Frontal cortex (tissue), 3 donors: ENCODE measurements at regions not wholly inside any gene's neighbourhood (a gene's known extent, or its start where the extent isn't known, plus 50 kb on each side); places are given as distances from the start of the nearest gene placed in this dataset.
A peak's percentile ranks its signal among the peaks of the same experiment; 100 is the strongest.

Source experiments
- DNase-seq, 2 donors: peaks; one replicate each; pipeline ENCODE4 v3.0.0; 2012; ENCODE audit warnings: low spot score in 2 of 2
- FAIRE-seq: peaks from 2 replicates; lab custom pipeline; 2012; peaks lifted over from hg19 to GRCh38; lab: Jason Lieb, UNC
- donor health status: control.
- donor health status: control.
- donor health status: control.

DNA sequence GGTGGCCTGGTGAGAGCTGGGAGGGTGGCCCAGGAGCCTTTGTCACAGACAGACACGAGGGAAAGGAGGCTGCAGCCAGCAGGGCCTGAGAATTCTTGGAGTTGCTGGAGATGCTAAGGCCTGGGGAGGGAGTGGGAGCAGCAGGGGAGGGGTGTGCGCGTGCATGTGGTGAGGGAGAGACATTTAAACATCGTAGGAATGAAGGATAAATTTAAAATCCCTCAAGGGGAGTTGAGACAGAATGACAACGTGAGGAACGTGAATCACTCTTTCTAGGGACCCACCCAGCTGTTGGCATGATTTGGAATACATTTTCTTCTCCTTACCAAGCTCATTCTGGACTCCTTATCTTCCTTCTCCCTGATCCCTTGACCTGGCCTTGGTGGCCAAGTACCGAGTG is 73.3 kb upstream of the CACNA1E start:
- FAIRE-seq (no peak), DNase-seq (no peak)

DNA sequence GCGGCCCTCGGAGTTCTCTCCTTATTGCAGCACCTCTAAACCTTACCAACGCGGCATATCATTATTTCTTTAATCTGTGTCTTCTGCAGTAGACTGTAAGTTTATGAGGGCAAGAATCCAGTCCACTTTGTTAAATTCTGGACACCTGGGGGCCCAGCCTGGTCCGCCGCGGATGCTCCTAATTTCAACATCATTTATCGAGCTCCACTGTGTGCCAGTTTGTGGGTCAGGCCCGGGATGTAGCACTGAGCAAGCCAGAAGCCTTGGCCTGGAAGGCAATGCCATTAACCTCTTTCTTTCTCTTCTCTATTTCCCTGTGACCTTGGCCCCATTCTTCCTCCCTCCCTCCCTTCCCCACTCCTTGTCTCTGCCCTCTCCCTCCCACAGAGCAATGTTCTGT is 70.6 kb upstream of the CACNA1E start:
- FAIRE-seq (no peak), DNase-seq (no peak)

DNA sequence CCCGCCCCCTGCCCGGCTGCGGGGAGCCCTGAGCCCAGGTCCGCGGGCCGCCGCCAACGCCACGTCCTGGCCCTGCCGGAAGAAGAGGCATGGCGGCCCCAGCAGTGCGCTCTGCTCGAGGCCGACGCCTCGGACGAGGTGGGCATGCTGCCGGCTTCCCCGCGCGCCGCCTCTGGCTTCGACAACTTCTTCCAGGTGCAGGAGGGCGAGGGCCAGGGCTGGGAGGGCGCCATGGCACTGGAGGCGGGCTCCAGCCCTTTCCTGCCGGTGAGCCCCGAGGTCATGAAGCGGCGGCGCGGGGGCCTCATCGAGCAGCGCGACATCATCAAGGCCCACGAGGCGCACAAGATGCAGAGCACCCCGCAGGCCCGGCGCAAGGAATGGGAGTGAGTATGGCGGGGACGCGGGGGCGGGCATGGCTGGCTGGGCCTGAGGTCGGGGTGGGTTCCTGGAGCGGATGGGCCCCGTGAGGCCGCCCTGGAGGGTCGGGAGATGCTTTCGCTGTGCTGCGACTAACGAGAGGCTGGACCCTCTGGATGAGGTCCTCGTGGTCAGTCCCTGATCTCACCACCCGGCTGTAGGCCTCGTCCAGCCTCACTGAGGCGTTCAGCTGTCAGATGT is 70.0 kb upstream of the CACNA1E start:
- no peak for FAIRE-seq
- DNase-seq, result no peak

GRCh38 chr1:181413836-181414235 is 69.5 kb upstream of the CACNA1E start:
- FAIRE-seq (no peak), DNase-seq (no peak)

DNA sequence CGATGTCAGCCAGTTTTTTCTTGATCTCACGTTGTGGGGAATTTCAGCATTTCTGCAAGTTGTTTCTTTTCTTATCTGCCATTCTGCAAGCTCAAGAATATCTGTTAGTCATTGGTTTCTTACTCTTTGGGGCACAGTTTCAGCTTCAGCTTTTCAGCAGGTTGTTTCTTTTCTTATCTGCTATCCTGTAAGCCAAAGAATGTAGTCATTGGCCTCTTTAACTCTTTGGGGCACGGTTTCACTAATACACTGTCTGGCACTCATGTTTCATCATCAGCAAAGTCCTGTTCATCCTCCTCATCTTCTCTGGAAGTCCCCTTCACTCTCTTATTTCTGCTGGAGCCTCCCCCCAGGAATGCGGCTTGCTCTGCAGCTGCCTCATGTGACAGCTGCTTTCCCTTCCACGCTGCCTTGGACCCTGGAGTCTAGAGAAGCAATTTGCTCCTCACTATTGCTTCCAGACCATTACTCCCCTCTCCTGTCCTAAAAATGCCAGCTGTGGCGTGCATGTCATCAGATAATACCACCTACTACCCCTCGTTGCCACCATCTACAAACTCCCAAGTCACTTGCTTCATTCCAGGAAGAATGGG is 67.0 kb upstream of the CACNA1E start:
- DNase-seq, result no peak
- no peak for FAIRE-seq

DNA sequence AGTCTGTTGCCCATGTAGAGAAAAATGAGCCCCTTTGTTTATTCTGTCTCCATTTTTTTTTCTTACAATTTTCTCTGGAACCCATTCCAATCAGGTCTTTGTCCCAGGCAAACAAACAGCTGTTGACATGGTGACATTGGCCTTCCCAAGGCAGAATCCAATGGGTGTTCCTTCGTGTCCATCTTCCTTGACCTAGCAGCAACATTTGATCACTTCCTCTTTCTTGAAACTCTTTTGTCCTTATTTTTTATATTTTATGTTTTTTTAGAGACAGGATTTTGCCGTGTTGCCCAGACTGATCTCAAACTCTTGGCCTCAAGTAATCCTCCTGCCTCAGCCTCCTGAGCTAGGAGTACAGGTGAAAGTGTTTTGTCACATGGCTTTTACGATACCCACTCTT is 65.4 kb upstream of the CACNA1E start:
- no peak for DNase-seq
- no peak for FAIRE-seq

GRCh38 chr1:181423301-181423918 is 59.9 kb upstream of the CACNA1E start:
- peak in 1 of 2 donors; percentile 39 for DNase-seq
- FAIRE-seq, result no peak

- DNase-seq (peak; percentile 41 to 55), FAIRE-seq (peak; percentile 21)
Observed at GRCh38 chr1:181424786-181425403, 58.4 kb upstream of the CACNA1E start.

DNA sequence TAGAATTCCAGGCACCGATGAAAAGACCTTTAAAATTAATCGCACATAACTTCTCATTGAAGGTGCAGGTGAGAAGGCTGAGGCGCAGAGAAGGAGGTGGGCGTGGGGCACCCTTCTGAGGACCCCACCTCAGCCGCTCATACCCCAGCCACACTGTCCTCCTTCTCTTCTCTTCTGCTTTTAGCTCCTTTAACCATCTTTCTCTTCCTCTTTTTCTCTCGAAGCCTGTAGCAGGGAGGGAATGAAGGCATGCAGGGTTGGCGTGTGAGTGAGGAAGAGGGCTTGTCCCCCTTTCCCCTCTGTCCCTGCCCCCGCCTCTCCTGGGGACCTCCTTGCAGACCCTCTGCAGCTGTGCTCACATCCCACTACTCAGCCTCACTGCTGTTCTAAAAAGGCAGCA is 57.8 kb upstream of the CACNA1E start:
- DNase-seq, result no peak
- FAIRE-seq, result no peak

- no peak for DNase-seq
- FAIRE-seq, result no peak
Observed at GRCh38 chr1:181429462-181429861, 53.9 kb upstream of the CACNA1E start.

DNA sequence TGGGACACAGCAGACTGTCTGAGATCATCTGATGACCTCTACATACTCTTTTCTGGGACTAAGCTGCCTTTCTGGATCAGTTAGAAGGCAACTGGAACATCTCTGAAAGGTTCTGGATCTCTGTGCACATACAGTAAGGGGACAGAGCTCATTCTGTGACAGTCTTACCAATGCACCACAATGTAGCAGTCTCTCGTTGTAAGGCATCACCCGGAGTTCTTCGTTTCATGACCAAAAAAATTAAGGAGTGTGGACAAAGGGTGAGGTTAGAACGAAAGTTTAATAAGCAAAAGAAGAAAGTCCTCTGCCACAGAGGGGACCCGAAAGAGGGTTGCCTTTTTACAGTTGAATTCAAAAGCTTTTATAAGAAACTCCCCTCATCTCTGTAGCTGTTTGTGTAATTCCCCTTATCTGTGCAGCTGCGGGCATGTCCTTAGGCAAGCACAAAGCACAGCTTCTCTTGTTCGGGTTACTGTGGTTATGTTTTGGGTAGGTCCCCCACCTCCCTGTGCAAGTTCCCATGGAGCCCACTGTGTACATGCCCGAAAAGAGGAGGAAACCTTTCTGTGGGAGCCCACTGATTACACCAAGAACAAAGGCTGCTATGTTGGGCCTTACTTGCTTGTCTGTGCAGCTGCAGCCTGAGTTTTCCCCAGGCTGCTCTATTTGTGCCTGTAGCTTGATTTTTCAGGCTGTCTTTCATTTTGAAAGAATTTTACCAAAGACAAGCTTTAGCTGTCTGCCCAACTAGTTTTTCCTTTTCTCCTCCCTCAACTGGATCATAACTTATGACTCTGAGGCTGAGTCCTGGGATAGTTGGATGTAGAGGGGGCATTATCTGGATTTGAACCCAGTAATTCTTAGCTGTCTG is 53.1 kb upstream of the CACNA1E start:
- DNase-seq (no peak), FAIRE-seq (no peak)
